ENCODE measurements at regions not wholly inside any gene's neighbourhood (a gene's known extent, or its start where the extent isn't known, plus 50 kb on each side); places are given as distances from the start of the nearest gene placed in this dataset.
A peak's percentile ranks its signal among the peaks of the same experiment; 100 is the strongest.

DNA sequence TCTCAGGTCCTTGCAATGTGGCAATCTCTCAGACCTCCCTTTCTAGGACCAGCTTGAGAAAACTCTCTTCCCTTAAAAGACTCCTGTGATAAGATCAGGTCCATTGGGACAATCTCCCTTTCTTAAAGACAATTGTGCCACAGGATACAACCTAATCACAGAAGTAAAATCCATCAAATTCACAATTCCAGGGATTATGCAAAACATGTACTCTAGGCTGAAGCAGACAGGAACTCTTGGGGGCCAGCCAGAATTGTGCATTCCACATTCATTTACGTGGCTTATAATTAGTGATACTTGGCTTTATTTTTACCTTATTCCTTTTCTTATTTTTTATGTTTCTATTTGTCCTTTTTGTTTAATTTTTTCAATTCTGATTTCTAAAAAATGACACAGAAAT lies 257.9 kb downstream of the KLF12 start:
- intact Hi-C loops (cut with micrococcal nuclease) = loop anchor here (2.0 kb wide), 1 partner anchor 14 kb away; no protein-coding TSS in a partner anchor
- ChIA-PET POLR2A (no interaction called here), CTCF (no interaction called here)
- TF ChIP-seq, protein P1, sequence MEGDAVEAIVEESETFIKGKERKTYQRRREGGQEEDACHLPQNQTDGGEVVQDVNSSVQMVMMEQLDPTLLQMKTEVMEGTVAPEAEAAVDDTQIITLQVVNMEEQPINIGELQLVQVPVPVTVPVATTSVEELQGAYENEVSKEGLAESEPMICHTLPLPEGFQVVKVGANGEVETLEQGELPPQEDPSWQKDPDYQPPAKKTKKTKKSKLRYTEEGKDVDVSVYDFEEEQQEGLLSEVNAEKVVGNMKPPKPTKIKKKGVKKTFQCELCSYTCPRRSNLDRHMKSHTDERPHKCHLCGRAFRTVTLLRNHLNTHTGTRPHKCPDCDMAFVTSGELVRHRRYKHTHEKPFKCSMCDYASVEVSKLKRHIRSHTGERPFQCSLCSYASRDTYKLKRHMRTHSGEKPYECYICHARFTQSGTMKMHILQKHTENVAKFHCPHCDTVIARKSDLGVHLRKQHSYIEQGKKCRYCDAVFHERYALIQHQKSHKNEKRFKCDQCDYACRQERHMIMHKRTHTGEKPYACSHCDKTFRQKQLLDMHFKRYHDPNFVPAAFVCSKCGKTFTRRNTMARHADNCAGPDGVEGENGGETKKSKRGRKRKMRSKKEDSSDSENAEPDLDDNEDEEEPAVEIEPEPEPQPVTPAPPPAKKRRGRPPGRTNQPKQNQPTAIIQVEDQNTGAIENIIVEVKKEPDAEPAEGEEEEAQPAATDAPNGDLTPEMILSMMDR (IDR thresholded peaks at IDR 0.05) = no peak
- peaks cover 22% of the 10 kb centered on the region for H3K36me3 Mint-ChIP-seq (ENCODE audit: low read depth)
- no peak overlapping the region for H3K27ac Mint-ChIP-seq
- H3K4me3 Mint-ChIP-seq = no peak overlapping the region
- no peak for DNase-seq
- no peak for ATAC-seq (ENCODE audit: low read depth)
- H3K4me1 Mint-ChIP-seq = peaks cover 33% of the 10 kb centered on the region
- H3K27me3 Mint-ChIP-seq = no peaks in the 10 kb centered on the region
- H3K9me3 Mint-ChIP-seq = peaks cover 2% of the 10 kb centered on the region

GRCh38 chr13:73873940-73874830 lies 260.0 kb downstream of the KLF12 start:
- ATAC-seq (ENCODE audit: low read depth) = no peak
- DNase-seq = no peak
- Mint-ChIP-seq H3K27ac (no peak overlapping the region), H3K4me3 (no peak overlapping the region), H3K36me3 (ENCODE audit: low read depth) (peaks cover 18% of the 10 kb centered on the region), H3K4me1 (peaks cover 23% of the 10 kb centered on the region), H3K27me3 (no peaks in the 10 kb centered on the region), H3K9me3 (peaks cover 2% of the 10 kb centered on the region)
- intact Hi-C loops (cut with micrococcal nuclease) = no loop called here
- TF ChIP-seq, protein P1 (IDR thresholded peaks at IDR 0.05) = no peak
- CTCF ChIA-PET = interaction anchor here (0.7 kb wide), 2 partner anchors 24 to 114 kb away, joined by 3 read pairs; no protein-coding TSS in a partner anchor
- POLR2A ChIA-PET = no interaction called here

GRCh38 chr13:73872397-73872796 lies 261.8 kb downstream of the KLF12 start:
- ChIA-PET POLR2A (interaction anchor here (0.7 kb wide), 1 partner anchor 98 kb away, joined by 3 read pairs; no protein-coding TSS in a partner anchor), CTCF (no interaction called here)
- Mint-ChIP-seq H3K27me3 (no peaks in the 10 kb centered on the region), H3K36me3 (ENCODE audit: low read depth) (peaks cover 4% of the 10 kb centered on the region), H3K4me1 (peaks cover 15% of the 10 kb centered on the region), H3K4me3 (no peak overlapping the region), H3K27ac (no peak overlapping the region), H3K9me3 (no peaks in the 10 kb centered on the region)
- TF ChIP-seq, protein P1 (IDR thresholded peaks at IDR 0.05) = no peak
- intact Hi-C loops (cut with micrococcal nuclease) = no loop called here
- ATAC-seq (ENCODE audit: low read depth) (no peak), DNase-seq (no peak)

DNA sequence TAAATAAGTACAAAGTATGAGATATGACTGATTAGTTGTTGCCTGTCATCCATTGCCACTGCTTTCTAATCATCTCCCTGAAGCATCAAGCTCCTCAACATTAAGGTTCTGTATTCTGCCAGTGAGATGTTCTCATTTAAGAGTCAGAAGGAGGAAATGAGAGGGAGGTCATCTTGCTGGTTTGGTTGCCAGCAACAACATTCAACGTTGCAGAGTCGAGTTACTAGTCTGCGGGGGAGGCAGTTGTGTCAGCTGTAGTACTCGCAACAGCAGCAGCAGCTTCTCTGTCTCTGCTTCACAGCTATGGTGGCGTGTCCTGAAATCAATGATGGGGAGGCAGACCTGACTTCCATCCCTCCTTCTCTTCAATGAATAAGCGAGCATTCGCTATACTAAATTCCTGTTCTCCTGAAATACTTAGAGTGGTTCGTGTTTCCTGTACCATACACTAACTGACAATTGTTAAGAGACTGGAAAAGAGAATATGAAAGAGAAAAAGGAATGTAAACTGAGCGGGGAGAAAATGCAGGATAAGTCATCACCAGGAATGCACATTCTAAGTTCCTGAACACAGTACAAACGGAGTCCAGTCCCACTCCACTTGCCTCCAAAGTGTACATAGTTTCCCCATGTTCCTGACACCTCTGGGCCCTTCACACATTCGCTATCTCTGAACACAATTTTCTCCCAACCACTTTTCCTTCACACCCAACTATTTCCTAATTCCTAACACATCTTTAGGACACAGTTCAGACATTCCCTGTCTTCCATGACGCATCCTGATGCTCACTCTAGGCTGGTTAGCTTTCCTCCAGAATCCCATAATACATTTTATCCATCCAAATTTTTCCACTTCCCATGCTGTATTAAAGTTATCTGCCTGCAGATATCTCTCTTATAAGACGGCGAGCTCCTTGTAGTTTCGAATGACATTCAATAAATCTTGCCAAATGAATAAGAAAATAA lies 263.0 kb downstream of the KLF12 start:
- H3K27me3 Mint-ChIP-seq = no peaks in the 10 kb centered on the region
- POLR2A ChIA-PET = no interaction called here
- ATAC-seq (ENCODE audit: low read depth) (peak; percentile 31), DNase-seq (no peak)
- TF ChIP-seq, protein P1 (IDR thresholded peaks at IDR 0.05) = no peak
- H3K4me3 Mint-ChIP-seq = no peak overlapping the region
- CTCF ChIA-PET = no interaction called here
- H3K4me1 Mint-ChIP-seq = peaks cover 15% of the 10 kb centered on the region
- intact Hi-C loops (cut with micrococcal nuclease) = no loop called here
- no peaks in the 10 kb centered on the region for H3K9me3 Mint-ChIP-seq
- H3K36me3 Mint-ChIP-seq (ENCODE audit: low read depth) = peaks cover 6% of the 10 kb centered on the region
- peak overlapping the region; percentile 57 for H3K27ac Mint-ChIP-seq

Measured in activated B cell treated with CpG ODN at 0.5 μM for 24 hours (primary cell).